CD8-positive, alpha-beta memory T cell (primary cell): ENCODE measurements at regions not wholly inside any gene's neighbourhood (a gene's known extent, or its start where the extent isn't known, plus 50 kb on each side); places are given as distances from the start of the nearest gene placed in this dataset.
A peak's percentile ranks its signal among the peaks of the same experiment; 100 is the strongest.
"Not testable (repeated sequence)": the region's sequence is repeated elsewhere in the genome, so short reads cannot be mapped to it uniquely, and the experiment has no call there.

Experiments used
- CTCF ChIA-PET: fragments of 350-600 bp; sonication (Branson Sonifier 250); formaldehyde crosslinking; loops from one replicate; lab custom pipeline; 2021; ENCODE audit warnings: antibody characterized with exemption; lab: Charles Lee
- POLR2A ChIA-PET: fragments of 350-600 bp; sonication (Branson Sonifier 250); formaldehyde crosslinking; loops from one replicate; lab custom pipeline; 2021; ENCODE audit warnings: antibody characterized with exemption; lab: Charles Lee
- DNase-seq, 5 donors: peaks; one replicate each; pipeline versions ENCODE4 v3.0.0 to v3.0.0-alpha.2; 2020 to 2022; ENCODE audit warnings: mixed read lengths in 1 of 5
- H3K27ac ChIP-seq: one replicate; pipeline ENCODE4 v1.7.0; 2013; ENCODE audit warnings: low read depth, mild to moderate bottlenecking, low read length, moderate library complexity
- H3K27me3 ChIP-seq: 2 replicates; pipeline ENCODE4 v1.7.0; 2013; ENCODE audit warnings: low read length, mild to moderate bottlenecking; ENCODE audit not compliant: insufficient read depth, poor library complexity, severe bottlenecking
- H3K36me3 ChIP-seq: 2 replicates; pipeline ENCODE4 v1.7.0; 2013; ENCODE audit warnings: mild to moderate bottlenecking, low read length, moderate library complexity; ENCODE audit not compliant: insufficient read depth
- H3K4me1 ChIP-seq: 2 replicates; pipeline ENCODE4 v1.7.0; 2013; ENCODE audit warnings: mild to moderate bottlenecking, low read length, moderate library complexity; ENCODE audit not compliant: insufficient read depth
- H3K4me3 ChIP-seq: 2 replicates; pipeline ENCODE4 v1.7.0; 2013; ENCODE audit warnings: mild to moderate bottlenecking, low read length
- H3K9me3 ChIP-seq: 2 replicates; pipeline ENCODE4 v1.7.0; 2013; ENCODE audit warnings: mild to moderate bottlenecking, low read length
- H3K27ac Mint-ChIP-seq, 8 donors: one replicate each; pipeline ENCODE4 v1.8.0; 2020 to 2021; ENCODE audit warnings: mixed read lengths in 8 of 8, mild to moderate bottlenecking in 6 of 8, inconsistent platforms in 3 of 8, moderate library complexity in 3 of 8
- H3K27me3 Mint-ChIP-seq, 2 donors: one replicate each; pipeline ENCODE4 v1.8.0; 2020 to 2021; ENCODE audit warnings: mixed read lengths in 2 of 2, mild to moderate bottlenecking in 1 of 2, moderate library complexity in 1 of 2
- H3K36me3 Mint-ChIP-seq, 3 donors: one replicate each; pipeline ENCODE4 v1.8.0; 2020 to 2021; ENCODE audit warnings: mixed read lengths in 3 of 3, inconsistent platforms in 1 of 3, mild to moderate bottlenecking in 1 of 3
- H3K4me1 Mint-ChIP-seq, 3 donors: one replicate each; pipeline ENCODE4 v1.8.0; 2020 to 2021; ENCODE audit warnings: mixed read lengths in 3 of 3, inconsistent platforms in 1 of 3, mild to moderate bottlenecking in 1 of 3
- H3K4me3 Mint-ChIP-seq, 7 donors: one replicate each; pipeline ENCODE4 v1.8.0; 2020 to 2021; ENCODE audit warnings: mixed read lengths in 7 of 7, mild to moderate bottlenecking in 6 of 7, moderate library complexity in 4 of 7, inconsistent platforms in 2 of 7
- H3K9me3 Mint-ChIP-seq, 5 donors: one replicate each; pipeline ENCODE4 v1.8.0; 2020 to 2022; ENCODE audit warnings: mixed read lengths in 5 of 5, mild to moderate bottlenecking in 3 of 5, moderate library complexity in 2 of 5, inconsistent platforms in 1 of 5

- H3K4me1 ChIP-seq: no peaks in the 10 kb centered on the region
- no peak overlapping the region for H3K4me3 ChIP-seq
- Mint-ChIP-seq H3K36me3 (no peaks in the 10 kb centered on the region), H3K27me3 (peaks cover 0 to 4% of the 10 kb centered on the region in 2 donors), H3K9me3 (no peaks in the 10 kb centered on the region), H3K4me3 (no peak overlapping the region), H3K27ac (no peak overlapping the region), H3K4me1 (no peaks in the 10 kb centered on the region)
- H3K27me3 ChIP-seq: no peaks in the 10 kb centered on the region
- POLR2A ChIA-PET: no interaction called here
- CTCF ChIA-PET: no interaction called here
- no peak for DNase-seq
- no peaks in the 10 kb centered on the region for H3K9me3 ChIP-seq
- H3K36me3 ChIP-seq: no peaks in the 10 kb centered on the region
- no peak overlapping the region for H3K27ac ChIP-seq
These were observed 60.0 kb upstream of the KIF13A start for GRCh38 chr6:18047406-18047805.

DNA sequence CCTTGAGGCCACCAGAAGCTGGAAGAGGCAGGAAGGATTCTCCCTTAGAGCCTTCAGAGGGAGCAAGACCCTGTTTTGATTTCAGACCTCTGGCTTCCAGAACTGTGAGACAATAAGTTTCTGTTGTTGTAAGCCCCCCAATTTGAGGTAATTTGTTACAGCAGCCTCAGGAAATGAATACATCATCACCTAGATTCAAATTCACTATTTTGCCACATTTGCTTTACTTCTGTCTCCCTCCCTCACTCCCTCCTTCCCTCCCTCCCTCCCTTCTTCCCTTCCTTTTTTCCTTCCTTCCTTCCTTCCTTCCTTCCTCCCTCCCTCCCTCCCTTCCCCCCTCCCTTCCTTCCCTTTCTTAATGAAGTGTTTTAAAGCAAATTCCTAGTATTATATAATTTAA, 58.1 kb upstream of the KIF13A start:
- POLR2A ChIA-PET: no interaction called here

GRCh38 chr6:18044108-18044783, 56.8 kb upstream of the KIF13A start:
- DNase-seq: no peak
- H3K9me3 ChIP-seq: no peaks in the 10 kb centered on the region
- ChIA-PET POLR2A (no interaction called here), CTCF (no interaction called here)
- no peak overlapping the region for H3K27ac ChIP-seq
- H3K4me3 Mint-ChIP-seq: no peak overlapping the region
- no peaks in the 10 kb centered on the region for H3K4me1 Mint-ChIP-seq
- no peaks in the 10 kb centered on the region for H3K27me3 ChIP-seq
- no peaks in the 10 kb centered on the region for H3K36me3 ChIP-seq
- no peaks in the 10 kb centered on the region for H3K27me3 Mint-ChIP-seq
- no peak overlapping the region for H3K4me3 ChIP-seq
- no peaks in the 10 kb centered on the region for H3K4me1 ChIP-seq
- no peaks in the 10 kb centered on the region for H3K9me3 Mint-ChIP-seq
- no peak overlapping the region for H3K27ac Mint-ChIP-seq
- no peaks in the 10 kb centered on the region for H3K36me3 Mint-ChIP-seq

More for the DNA sequence above, 58.1 kb upstream of the KIF13A start:
- Histone ChIP-seq H3K9me3 (no peaks in the 10 kb centered on the region), H3K27ac (no peak overlapping the region), H3K4me1 (no peaks in the 10 kb centered on the region), H3K27me3 (no peaks in the 10 kb centered on the region), H3K36me3 (no peaks in the 10 kb centered on the region), H3K4me3 (no peak overlapping the region)
- no peaks in the 10 kb centered on the region for H3K4me1 Mint-ChIP-seq
- no peaks in the 10 kb centered on the region for H3K36me3 Mint-ChIP-seq
- DNase-seq: no peak
- no peak overlapping the region for H3K27ac Mint-ChIP-seq
- H3K4me3 Mint-ChIP-seq: no peak overlapping the region
- no peaks in the 10 kb centered on the region for H3K9me3 Mint-ChIP-seq
- CTCF ChIA-PET: no interaction called here
- H3K27me3 Mint-ChIP-seq: no peaks in the 10 kb centered on the region

GRCh38 chr6:18042536-18043145, 55.2 kb upstream of the KIF13A start:
- H3K9me3 ChIP-seq: no peaks in the 10 kb centered on the region
- H3K4me3 ChIP-seq: no peak overlapping the region
- H3K4me1 ChIP-seq: no peaks in the 10 kb centered on the region
- no peaks in the 10 kb centered on the region for H3K27me3 ChIP-seq
- no peaks in the 10 kb centered on the region for H3K36me3 ChIP-seq
- Mint-ChIP-seq H3K4me3 (no peak overlapping the region), H3K27me3 (no peaks in the 10 kb centered on the region), H3K36me3 (no peaks in the 10 kb centered on the region), H3K27ac (no peak overlapping the region), H3K9me3 (no peaks in the 10 kb centered on the region), H3K4me1 (no peaks in the 10 kb centered on the region)
- DNase-seq: no peak
- POLR2A ChIA-PET: no interaction called here
- CTCF ChIA-PET: no interaction called here
- H3K27ac ChIP-seq: no peak overlapping the region

DNA sequence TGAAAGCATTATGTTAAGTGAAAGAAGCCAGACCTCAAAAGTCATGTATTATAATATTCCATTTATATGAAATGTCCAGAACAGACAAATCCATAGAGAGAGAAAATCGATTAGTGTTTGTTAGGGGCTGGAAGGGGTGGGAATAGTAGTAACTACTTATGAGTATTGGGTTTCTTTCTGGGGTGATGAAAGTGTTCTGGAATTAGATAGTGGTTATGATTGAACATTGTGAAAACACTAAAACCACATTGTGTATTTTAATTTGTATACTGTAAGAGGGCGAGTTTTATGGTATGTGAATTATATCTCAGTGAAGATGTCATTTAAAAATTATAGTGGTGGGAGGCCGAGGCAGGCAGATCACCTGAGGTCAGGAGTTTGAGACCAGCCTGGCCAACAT, 52.0 kb upstream of the KIF13A start:
- CTCF ChIA-PET: no interaction called here
- no peak for DNase-seq
- Histone ChIP-seq H3K27me3 (no peaks in the 10 kb centered on the region), H3K4me3 (no peak overlapping the region), H3K36me3 (no peaks in the 10 kb centered on the region), H3K9me3 (no peaks in the 10 kb centered on the region), H3K4me1 (no peaks in the 10 kb centered on the region), H3K27ac (no peak overlapping the region)
- Mint-ChIP-seq H3K4me1 (no peaks in the 10 kb centered on the region), H3K27me3 (no peaks in the 10 kb centered on the region), H3K36me3 (no peaks in the 10 kb centered on the region), H3K9me3 (no peaks in the 10 kb centered on the region), H3K4me3 (peak overlapping the region in 1 of 7 donors; percentile 38), H3K27ac (no peak overlapping the region)
- POLR2A ChIA-PET: no interaction called here

DNA sequence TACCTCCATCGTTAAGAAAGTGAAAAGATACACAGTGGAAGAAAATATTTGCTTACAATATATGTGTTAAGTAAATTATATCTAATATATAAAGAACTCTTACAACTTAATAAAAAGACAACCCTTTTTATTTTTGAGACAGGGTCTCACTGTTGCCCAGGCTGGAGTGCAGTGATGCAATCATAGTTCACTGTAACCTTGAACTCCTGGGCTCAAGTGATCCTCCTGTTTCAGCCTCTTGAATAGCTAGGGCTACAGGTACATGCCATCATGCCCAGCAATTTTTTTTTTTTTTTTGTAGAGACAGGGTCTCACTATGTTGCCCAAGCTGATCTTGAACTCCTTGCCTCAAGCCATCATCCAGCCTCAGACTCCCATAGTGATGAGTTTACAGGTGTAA, 50.8 kb upstream of the KIF13A start:
- H3K9me3 Mint-ChIP-seq, H3K4me3 Mint-ChIP-seq, POLR2A ChIA-PET, H3K36me3 ChIP-seq, CTCF ChIA-PET, H3K4me1 Mint-ChIP-seq, H3K4me1 ChIP-seq, H3K9me3 ChIP-seq, H3K27me3 ChIP-seq, H3K36me3 Mint-ChIP-seq, DNase-seq, H3K27ac Mint-ChIP-seq, H3K4me3 ChIP-seq, H3K27me3 Mint-ChIP-seq, H3K27ac ChIP-seq: not testable (repeated sequence)
